Forelimb muscle (tissue), 1 donor: ENCODE measurements at regions not wholly inside any gene's neighbourhood (a gene's known extent, or its start where the extent isn't known, plus 50 kb on each side); places are given as distances from the start of the nearest gene placed in this dataset.

Experiments
- DNase-seq: peaks from one replicate; pipeline ENCODE4 v3.0.0-alpha.2; 2013; ENCODE audit warnings: low read depth

DNA sequence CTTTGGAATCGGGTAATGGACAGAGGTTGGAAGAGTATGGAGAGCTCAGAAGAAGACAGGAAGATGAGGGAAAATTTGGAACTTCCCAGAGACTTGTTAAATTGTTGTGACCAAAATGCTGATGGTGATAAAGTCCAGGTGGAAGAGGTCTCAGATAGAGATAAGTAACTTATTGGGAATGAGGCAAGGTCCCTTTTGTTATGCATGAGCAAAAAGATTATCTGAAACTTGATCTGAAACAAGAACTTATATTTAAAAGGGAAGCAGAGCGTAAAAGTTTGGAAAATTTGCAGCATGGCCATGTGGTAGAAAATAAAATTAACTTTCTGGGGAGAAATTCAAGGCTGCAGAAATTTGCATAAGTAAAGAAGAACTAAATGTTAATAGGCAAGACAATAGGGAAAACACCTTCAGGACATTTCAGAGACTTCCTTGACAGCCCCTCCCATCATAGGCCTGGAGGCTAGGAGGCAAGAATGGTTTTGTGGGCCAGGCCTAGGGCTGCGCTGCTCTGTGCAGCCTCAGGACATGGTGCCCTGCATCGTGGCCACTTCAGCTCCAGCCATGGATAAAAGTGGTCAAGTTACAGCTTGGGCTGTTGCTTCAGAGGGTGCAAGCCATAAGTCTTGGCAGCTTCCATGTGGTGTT, 425.7 kb upstream of the PRICKLE1 start:
- DNase-seq: no peak

DNA sequence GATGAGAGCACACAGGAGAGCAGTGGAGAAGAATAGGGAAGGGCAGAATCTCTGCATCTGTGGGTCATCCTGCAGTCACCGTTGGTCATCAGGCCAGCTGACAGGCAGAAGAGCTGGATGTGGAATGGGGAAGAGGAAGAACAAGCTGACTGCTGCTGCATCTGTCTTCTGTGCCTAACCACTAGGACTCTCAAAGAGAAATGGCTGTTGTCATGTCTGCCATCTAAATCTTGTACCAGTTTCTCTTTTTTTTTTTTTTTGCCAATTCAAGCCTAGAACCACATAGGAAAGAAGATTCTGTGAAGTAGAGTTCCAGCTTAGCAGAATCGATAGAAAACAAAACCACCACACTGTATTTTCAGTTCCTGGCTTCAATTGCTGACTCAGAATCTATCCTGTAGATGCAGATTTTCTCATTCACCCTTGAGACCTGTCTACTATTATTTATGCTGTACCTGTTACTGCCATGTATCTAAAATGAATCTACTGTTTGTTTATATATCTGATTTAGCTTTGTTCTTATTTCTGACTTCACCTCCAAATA, 421.9 kb upstream of the PRICKLE1 start:
- no peak for DNase-seq

DNA sequence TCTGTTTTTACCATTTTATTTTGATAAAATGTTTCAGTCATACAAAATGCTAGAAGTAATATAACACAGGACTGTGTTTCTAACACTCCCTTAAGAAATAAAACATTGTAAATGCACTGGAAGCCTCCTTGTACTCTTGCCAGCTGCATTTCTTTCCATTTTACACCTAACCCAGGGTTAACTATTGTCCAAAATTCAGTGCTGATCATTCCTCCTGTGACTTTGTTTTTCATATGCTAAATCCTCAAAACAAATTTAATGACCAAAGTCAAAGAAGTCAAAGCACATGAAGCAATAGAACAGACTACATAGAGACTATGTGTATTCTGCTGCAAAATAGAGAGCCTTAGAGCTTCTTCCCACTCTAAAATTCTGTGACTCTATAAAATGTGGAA, 420.3 kb upstream of the PRICKLE1 start:
- no peak for DNase-seq

DNA sequence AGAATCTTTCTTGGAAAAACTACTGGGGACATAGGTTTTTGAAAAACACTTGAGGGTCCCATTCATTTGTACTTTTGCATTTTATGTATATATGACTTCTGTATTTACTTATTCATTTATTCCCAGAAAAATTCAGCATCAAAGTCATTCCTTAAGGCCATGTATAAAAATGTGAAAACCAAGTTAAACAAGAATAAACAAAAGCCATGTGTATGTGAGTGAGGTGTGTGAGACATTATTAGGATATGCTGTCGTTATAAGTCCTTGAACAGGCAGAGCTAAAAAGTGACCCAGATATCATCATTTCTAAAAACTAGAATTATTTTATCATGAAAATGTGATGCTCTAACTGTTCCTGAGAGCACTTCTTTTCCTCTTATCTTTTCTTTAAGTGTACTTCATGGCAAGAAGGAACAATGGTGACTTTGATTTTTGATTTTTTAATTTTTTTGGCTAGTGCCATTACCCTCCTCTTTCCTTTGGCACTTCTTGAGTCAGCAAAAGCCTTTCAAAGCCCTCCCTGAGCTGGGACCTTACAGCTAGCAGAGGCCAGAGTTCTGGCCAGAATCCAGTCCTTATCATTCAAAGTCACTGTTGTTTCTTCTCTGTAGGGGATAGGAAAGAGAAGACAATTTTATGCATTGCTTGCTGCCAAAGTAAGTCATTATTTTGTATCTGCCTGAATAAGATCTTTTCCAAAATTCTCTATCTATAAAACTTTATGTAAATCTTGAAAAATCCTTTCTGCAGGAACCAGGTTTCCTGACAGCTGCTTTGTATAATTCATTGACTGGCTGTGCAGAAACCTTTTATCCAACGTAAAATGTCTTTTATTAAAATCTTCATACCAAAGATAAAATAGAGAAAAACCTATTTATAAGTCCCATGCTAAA, 419.7 kb upstream of the PRICKLE1 start:
- DNase-seq: no peak

DNA sequence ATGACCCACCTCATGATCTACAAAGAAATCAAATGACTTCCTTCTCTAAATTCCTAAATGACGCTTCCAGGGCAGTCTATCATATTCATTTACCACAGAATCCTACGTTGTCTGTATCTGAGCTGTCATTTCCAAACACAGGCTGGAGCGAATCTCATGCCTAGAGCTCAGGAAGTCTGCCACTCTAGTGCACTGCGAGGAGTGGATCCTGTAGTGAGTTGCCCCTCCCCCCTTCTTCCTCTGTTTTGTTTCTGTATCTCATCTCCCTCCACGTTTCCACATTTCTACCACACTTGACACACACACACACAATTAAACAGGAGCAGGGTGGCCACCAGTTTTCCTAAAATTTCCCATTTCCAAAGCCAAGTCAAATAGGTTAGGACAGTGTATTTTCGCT, 415.4 kb upstream of the PRICKLE1 start:
- no peak for DNase-seq

DNA sequence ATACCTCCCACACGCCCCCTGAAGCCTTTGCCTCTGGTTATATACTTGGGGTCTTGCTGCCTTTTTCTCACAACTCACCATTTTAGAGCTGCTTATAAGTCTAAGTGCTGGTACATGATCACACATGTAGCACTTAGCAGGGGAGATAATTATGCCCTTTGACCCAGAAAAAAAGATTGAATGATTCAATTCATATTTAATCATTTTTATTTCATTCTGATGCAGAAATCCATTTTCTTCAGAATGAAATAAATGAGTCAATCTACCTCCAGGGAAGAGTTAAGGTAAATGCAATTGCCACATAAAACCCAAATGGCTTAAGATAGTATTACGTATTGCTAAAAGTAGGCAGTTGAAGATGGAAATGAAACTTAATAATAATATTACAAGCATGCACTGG, 414.6 kb upstream of the PRICKLE1 start:
- no peak for DNase-seq

DNA sequence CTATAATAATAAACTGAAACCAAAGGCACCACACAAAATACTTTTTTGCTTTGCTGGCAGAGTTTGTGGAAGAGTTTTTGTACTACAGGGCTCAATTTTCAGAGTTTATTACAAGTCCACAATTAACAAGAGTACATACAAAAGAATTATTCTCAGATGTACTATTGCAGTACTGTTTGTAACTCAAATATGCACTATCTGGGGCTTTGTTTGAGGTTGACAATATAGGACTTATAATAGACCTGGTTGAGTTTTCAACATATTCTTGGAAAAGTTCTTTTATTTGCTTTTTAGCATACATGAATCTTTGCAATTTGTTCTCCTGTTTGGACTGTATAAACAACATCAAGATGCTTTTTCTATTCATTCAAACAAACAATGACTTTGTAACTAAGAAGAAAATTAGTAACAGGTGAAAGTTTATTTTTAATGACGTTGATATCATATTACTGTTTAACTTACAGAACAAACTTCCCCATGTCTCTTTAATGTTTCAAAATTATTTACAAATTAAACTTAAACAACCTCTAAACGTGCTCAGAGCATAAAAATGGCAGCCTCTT, 407.4 kb upstream of the PRICKLE1 start:
- no peak for DNase-seq

DNA sequence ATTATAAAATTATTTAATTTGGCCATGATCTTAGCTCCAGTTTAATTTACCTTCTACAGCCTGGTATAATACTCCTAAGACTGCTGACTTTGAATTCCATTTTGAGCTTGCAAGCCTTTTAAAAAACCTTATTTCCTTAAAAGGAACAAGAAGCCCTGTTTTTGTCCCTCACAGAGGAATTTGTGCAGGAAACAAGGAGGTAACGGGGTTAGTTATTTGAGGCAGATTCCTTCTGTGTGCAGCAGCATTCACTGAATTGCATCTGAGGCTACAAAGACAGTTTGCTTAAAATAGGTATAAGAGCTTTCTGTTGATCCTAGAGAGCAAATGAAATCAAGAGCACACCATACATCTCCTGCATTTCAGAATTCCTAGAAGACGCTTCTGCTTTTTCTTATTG, 403.3 kb upstream of the PRICKLE1 start:
- no peak for DNase-seq

DNA sequence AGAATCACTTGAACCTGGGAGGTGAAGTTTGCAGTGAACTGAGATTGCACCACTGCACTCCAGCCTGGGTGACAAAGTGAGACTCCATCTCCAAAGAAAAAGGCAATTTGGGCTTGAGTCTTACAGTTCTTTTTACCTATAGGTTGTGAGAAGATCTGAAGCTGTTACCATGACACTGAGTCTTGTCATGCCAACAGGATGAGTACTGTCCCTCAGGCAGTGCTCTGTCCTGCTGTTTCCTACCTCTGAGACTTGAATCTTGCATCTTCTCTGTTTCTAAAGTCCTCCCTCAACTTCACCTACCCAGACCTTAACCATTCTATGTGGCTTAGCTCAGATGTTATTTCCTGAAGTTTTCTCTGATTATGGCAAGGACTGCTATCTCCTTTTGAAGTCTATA, 400.8 kb upstream of the PRICKLE1 start:
- no peak for DNase-seq

DNA sequence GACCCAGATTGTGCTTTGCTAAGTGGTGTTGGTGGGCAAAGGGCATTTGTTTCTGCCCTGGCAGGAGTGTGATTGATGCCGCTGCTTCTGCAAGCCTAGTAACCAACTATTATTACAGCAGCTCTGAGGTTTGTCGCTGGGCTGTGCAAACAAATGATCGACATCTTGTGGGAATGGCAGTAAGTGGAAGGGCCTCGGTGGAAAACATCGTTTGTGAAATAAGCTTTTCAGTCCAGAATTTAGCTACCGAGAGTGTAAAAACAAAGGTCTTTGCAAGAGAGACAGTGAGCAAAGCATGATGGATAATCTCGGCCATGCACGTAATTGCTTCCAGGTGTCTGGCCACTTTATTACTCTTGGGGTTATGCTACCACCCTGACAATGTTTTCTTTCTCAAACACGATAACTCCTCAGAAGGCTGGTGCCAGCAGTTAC, 397.7 kb upstream of the PRICKLE1 start:
- DNase-seq: no peak

DNA sequence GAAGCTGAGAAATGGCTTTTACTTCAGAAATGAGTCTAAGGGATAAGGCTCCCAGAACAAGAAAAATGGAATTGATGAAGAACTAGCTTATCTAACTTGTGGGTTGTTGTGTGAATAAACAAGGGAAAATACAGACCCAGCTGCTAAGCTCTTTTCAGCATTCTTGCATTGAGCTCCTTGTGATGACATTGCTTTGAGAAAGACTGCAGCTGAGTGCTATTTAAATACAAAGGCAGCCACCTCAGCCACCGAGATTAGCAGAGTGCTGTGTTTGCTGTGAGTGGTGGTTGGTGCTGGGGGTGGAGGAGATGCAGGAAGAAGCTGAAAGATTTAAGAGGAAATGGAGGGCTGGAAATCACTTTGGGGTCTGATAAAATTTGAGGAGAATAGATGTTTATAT, 396.0 kb upstream of the PRICKLE1 start:
- DNase-seq: no peak

DNA sequence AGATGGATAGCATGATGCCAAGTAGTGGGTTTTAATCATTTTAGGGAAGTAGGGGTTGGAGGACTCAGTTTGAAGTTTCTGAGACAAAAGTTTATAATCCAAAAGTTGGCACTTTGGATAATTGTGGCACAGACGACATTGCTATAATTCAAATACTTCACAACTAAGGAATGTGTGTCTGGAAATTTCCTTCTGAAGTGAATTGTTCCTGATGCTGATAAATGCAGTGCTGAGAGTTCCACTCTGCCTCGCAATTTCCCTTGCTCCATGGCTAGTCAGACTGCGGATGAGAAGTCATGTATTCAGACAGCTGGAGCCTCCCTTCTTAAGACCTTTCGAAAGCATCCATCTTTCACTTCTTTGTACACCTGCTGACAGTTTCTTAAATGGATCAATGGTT, 393.3 kb upstream of the PRICKLE1 start:
- no peak for DNase-seq

DNA sequence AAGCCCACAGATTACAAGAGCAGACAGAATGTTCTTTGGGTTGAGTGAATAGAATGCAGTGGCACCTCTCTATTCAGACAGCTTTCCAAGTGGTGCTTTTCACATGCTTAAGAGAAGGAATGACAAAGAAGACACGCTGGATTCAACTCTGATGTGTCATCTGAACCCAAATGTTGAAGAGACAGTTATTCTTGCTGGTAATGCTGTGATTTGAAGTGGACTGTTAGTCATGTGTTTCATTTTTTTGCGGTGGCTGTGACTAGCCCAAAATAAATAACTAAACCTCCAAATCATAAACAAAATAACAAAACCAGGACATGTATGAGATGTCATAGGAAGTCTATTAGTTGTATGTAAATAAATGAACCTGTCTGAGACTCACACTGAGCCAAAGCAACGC, 391.8 kb upstream of the PRICKLE1 start:
- DNase-seq: no peak

DNA sequence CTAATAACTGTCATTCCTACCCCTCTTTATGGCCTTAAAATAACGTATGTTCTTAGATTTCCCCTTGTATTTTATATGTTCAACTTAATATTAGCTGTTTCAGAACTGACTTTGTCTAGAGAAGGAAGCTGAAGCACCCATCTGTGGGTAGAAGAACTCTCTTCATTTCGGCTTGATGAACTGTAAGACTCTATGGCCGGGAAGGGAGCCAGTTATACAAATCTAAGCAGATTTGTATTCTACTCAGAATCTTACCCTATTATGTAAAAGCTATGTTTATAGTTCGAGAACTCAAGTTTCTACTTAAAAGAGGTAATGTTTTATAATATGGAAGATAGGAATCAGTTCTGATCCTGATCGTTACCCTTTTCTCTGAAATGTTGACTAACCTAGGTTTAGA, 390.9 kb upstream of the PRICKLE1 start:
- DNase-seq: no peak

DNA sequence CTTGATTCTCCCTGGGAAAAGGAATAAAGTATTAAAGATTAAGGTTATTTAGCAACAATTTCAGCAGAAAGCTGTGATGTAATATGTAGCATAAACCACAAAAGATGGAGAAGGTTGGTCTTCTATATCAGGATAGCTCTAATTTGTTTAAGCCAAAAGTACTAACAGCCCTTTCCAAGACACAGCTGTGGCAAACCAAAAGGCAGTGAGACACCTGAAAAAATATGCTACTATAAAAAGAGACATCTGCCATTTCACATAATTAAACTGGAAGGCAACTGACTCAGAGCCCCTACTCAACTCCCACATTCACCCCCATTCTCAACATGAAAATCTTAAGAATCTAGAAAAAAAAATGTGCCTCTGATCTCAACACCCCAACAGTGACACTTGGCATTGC, 390.2 kb upstream of the PRICKLE1 start:
- DNase-seq: no peak

DNA sequence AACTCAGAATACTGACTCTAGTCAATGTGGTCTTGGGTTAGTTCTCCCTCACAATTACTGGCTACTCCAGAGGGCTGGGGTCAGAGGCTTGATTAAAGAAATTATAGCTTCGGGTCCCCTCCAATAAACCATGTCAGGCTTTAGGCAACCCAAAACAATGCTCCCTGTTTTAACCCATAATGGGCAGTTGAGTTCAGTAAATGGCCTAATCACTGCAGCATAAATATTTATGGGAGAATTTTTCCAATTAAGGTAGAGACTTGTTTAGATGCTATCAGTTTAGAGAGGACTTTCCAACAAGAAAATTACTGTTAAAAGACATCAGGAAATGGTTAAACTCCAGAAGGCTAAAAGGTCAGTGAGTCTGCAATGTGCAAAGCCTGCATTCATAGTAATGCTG, 389.2 kb upstream of the PRICKLE1 start:
- no peak for DNase-seq

DNA sequence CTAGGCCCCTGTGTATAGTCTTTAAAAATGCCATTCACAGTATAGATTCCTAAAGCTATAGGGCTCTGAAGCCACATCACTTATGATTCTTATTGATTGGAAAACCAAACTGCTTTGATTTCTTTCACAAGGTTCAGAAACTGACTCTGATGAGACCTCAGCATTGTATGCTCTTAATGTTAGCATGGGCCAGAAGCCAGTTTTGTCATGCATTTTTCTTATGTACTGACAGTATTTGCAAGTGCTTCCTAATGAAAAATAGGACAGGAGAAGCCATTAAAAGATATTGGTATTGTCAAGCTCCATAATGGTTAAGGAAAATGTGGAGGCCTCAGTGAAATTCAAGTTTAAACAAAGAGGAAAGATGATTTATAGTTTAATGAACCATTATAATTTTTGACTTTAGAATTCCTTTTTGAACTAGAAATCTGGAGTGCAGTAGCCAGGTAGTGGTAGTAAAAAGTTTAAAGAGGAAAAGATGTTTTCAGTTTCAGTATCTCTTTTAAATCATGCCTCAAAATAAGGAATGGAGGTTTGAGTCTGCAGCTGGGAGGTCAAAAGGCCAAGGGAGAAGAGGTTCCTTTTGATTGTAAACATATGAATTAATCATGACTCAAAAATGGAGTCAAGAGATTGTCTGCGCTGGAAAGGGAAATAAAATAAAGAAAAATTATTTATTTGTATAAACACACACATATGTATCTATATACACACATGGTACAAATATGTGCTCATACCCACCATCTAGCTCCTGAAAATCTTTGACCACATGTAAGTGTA, 388.1 kb upstream of the PRICKLE1 start:
- DNase-seq: no peak

DNA sequence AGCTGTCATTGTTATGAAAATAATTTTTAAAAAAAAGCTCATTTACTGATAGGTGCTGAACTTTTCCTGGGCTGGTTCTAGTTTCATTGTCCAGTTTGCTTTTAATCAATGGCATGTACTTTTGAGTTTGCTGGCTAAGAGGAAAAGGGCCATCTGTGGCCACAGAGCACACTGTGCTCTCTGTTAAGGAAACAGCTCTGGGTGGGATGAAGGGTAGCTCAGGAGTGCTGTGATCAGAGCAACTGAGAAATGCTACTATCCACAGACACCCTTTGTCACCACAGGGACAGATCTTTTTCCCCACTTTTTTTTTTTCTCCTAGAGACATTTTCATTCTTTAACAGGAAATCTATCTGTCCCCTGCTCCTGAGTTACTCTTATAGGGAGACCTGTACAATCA, 387.1 kb upstream of the PRICKLE1 start:
- no peak for DNase-seq

DNA sequence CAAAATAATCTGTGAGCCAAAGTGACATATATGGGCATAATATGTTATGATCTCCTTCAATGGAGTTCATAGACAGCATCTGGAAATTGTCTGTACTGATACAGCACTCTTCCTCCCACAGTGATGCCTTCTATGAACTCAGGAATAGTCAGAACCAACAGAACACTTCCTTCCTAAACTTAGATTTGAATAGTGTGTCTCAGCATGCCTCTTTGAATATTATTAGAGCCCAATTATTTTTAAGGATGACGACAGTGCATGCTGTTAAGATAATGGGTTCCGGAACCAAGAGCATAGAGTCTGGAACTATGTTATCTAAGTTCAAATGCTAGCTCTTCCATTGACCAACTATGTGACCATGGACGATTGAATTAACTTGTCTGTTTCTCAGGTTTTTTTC, 386.6 kb upstream of the PRICKLE1 start:
- no peak for DNase-seq

DNA sequence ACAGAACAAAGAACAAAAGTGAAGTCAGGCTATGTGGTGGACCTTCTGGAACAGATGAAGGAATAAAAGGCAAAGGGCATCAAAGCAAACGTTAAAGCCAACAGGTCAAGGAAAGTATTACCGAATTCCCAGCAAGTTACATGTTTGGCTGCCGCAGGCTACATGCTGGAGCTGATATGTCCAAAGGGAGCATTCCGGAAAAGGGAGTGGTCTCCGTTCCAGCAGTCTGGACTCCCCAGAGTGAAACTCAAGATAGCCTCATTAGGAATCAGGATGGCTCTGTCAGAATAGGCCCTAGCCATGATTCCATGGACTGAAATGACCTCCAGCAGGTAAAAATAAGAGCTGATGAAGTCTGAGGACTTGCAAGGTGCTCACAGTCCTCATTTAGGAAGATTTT, 379.8 kb upstream of the PRICKLE1 start:
- peak; percentile 13 for DNase-seq

DNA sequence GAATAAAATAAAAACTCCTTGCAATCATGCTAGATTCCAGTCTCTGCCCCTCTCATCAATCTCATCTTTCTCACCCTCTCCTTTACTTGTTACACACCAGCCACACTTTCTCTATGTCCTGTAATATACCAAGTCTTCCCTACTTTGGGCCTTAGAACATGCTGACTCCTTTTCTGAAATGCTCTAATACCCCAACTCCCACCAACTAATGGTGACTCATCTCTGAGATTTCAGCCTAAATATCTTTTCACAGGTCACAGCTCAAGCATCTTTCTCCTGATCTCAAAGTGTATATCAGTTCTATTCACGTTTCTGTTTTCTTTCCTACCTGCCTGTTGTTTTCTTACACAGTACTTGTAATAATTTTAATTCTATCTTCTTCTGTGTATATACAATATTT, 378.9 kb upstream of the PRICKLE1 start:
- no peak for DNase-seq

DNA sequence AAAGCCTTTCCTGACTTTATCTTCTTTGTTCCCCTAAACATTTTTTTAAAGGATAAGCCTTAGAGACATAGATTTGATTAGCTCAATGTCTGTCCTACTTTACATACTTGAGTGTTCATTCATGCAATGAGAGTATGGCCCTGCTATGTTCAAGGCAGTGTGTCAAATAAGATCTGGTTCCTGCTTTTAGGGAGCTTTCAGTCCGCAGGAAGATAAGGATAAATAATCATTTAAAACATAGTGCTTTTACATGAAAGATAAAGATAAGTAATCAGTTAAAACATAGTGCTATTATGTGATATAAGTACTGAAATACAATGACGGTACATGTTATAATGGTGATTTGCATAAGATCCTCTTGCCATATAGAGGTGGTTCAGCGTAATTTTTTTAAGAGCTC, 378.3 kb upstream of the PRICKLE1 start:
- no peak for DNase-seq
